Stomach (tissue), 4 donors: ENCODE measurements at regions not wholly inside any gene's neighbourhood (a gene's known extent, or its start where the extent isn't known, plus 50 kb on each side); places are given as distances from the start of the nearest gene placed in this dataset.

Source experiments
- EP300 ChIP-seq: sonication (generic); formaldehyde crosslinking; IDR thresholded peaks from one replicate; pipeline ENCODE4 v1.6.1; 2017; ENCODE audit warnings: antibody characterized with exemption
- POLR2A ChIP-seq, 4 donors: fragments of 450-650 bp; IDR thresholded peaks; one replicate each; pipeline ENCODE4 v1.6.1; 2016; ENCODE audit warnings: antibody characterized with exemption in 4 of 4, control low read depth in 2 of 4, mild to moderate bottlenecking in 1 of 4, moderate library complexity in 1 of 4
- TF ChIP-seq, protein P1 (sequence below), 7 experiments: fragments of 450-650 bp in 4 of 7; fragments of 200-600 bp in 3 of 7; sonication (generic) in 3 of 7; IDR thresholded peaks; one replicate each; pipeline ENCODE4 v1.5.1; 2016 to 2019; ENCODE audit warnings: antibody characterized with exemption in 7 of 7, control low read depth in 2 of 7, mild to moderate bottlenecking in 1 of 7

DNA sequence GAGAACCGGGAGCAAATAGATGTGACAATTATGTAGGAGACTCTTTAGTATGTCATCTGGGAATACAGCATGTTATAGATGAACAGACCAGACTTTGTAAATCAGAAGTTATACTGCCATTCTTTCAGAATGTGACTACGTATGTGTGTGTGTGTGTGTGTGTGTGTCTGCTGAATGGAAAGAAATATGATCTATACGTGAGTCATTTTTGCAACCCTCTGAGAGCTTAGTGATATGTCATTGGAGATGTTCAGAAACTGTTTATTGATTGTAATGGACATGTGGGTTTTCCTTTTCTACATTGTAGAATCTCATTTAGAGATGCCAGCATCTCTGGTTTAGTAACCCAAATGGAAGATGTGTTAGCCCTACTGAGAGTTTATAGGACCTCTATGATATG is 731.5 kb downstream of the TLE1 start:
- TF ChIP-seq POLR2A (IDR thresholded peaks at IDR 0.05) = no peak
- TF ChIP-seq EP300 = no peak
- TF ChIP-seq, protein P1, sequence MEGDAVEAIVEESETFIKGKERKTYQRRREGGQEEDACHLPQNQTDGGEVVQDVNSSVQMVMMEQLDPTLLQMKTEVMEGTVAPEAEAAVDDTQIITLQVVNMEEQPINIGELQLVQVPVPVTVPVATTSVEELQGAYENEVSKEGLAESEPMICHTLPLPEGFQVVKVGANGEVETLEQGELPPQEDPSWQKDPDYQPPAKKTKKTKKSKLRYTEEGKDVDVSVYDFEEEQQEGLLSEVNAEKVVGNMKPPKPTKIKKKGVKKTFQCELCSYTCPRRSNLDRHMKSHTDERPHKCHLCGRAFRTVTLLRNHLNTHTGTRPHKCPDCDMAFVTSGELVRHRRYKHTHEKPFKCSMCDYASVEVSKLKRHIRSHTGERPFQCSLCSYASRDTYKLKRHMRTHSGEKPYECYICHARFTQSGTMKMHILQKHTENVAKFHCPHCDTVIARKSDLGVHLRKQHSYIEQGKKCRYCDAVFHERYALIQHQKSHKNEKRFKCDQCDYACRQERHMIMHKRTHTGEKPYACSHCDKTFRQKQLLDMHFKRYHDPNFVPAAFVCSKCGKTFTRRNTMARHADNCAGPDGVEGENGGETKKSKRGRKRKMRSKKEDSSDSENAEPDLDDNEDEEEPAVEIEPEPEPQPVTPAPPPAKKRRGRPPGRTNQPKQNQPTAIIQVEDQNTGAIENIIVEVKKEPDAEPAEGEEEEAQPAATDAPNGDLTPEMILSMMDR (IDR thresholded peaks at IDR 0.05) = no peak
